Left kidney (tissue), 1 donor: ENCODE measurements at regions not wholly inside any gene's neighbourhood (a gene's known extent, or its start where the extent isn't known, plus 50 kb on each side); places are given as distances from the start of the nearest gene placed in this dataset.
A peak's percentile ranks its signal among the peaks of the same experiment; 100 is the strongest.

ENCODE experiments used
- DNase-seq: peaks from one replicate; pipeline ENCODE4 v3.0.0-alpha.2; 2013

DNA sequence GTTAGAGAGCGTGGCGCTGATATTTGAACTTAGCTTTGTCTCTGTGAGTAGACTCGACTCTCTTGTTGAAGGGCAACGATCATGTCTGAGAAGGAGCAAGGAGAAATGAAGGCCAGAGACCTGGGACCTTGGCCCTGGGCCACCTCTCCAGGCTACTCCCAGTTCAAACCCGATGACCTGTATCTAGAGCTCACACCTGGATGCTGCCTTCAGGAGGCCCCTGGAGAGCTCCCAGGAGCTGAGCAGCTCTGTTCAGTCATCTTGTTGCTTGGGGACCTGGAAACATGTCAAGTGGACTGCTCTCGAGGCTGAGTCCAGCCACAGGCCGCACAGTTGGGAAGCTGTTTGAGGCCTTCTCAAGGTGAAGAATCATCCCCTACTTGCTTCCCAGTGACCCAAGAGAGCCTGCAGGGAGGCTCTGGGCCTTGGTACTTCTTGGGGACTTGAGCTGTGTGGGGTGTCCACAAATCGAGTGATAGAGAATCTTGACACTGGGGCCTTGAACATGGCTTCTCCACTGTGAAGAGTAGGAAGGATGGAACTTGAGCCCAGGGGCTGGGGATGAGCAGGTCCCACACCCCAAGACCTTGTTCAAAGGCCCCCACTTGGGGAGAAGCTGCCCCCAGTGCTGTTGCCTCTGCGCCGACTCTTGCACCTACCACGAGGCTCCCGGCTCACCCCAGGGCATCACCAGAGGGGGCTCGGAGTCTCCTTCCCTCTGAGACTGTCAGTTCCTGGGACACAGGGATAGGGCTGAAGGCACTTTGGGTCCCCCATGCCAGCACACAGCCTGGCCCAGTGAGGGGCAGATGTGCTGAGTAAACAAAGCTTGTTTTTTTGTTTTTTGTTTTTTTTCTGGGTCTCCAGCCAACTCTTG lies 112.1 kb downstream of the IRX5 start:
- DNase-seq = no peak

DNA sequence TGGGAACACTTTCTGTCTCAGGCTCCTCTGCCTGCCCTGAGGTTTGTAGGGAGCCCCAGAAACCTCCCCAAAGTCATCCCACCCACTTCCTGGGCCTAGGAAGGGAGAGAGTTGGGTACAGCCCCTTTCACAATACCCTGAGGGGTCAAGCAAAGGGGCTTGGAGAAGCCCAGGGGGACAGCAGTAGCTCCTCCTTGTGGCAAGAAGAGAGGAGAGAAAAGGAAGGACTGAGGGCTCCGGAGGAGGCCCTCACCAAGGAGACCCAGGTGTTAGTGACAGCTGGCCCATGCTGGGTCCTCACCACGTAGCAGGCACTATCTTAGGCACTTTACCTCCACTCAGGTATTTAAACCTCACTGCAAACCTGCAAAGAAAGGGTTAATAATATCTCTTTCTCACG lies 112.8 kb downstream of the IRX5 start:
- DNase-seq = no peak

DNA sequence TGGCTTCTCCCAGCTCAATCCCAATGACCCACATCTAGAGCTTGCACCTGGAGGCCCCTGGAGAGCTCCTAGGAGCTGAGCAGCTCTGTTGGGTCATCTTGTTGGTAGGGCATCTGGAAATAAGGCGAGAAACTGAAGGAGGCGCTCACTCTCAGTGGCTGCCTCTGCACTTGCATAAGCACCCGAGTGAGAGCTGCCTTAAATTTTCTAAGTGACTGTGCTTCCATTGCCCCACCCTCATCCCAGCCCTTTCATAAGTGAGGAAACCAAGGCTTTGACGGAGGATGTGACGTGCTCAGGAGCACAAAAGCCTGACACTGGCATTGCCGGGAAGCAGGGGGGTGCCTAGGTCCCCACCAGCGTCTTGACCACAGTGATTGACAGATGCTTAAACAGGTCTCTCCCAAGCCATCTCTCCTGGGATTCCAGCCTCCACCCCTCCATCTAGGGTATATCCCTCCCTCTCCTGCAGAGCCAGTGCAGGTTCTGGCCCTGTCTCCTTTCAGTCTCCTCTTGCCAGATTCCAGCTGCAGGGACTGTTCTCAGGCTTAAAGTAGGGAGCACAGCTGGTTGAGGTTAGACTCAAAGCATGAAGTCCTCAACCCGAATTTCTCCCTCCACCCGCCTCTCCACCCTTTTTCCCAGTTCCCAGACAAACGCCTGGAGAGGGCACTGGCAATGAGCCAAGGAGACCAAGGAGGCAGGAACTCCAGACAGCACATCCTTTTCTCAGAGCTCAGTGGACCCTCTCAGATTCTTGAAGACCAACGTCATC lies 113.7 kb downstream of the IRX5 start:
- no peak for DNase-seq

GRCh38 chr16:55045329-55045728 lies 114.7 kb downstream of the IRX5 start:
- DNase-seq = no peak

GRCh38 chr16:55045756-55046460 lies 115.2 kb downstream of the IRX5 start:
- DNase-seq = no peak

- no peak for DNase-seq
Measured at GRCh38 chr16:55046513-55046912, 115.8 kb downstream of the IRX5 start.

GRCh38 chr16:55046916-55047315 lies 116.3 kb downstream of the IRX5 start:
- no peak for DNase-seq

DNA sequence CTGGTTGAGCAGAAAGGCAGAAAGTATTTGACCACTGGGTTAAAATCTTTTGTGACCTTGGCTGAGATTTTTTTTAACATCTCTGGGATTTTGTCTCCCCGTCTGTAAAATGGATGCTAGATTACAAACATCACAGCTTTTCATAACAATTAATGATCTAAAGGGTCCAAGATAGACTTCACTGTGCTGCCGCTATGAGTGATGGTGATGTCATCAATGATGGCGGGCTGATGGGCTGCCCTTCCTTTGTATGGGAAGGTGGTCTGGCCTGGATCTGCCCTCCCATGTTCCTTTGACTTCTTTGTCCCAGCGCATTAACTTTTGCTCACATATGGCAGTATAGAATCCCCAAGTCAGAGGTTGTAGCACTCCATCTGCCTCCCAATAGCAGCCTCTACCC lies 116.7 kb downstream of the IRX5 start:
- DNase-seq = no peak

DNA sequence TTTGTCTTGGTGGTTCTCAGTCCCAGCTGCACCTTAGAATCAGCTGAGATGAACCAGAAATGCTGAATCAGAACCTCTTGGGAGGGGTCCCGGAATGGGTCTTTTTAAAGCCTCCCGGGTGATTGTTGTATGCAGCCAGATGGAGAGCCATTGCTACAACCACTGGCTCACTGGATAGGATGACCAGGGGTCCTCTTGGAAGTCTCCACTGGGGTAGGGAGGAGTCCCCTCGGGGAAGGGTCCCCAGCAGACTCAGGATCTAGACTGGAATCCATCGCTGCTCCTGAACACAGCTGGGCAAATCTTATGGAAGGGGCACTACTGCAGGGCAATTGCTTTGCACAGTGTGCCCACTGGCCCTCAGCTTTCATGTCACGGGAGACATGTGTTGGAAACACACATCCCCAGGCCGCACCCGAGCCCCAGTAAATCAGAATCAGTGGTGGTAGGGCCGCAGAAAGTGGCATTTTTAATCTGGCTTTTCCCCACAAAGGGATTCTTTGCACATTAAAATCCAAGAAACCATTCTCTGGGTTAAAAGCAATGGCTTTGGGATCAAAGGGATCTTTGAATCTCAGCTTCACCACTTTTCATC lies 117.3 kb downstream of the IRX5 start:
- no peak for DNase-seq

GRCh38 chr16:55048745-55049144 lies 118.1 kb downstream of the IRX5 start:
- DNase-seq = no peak

DNA sequence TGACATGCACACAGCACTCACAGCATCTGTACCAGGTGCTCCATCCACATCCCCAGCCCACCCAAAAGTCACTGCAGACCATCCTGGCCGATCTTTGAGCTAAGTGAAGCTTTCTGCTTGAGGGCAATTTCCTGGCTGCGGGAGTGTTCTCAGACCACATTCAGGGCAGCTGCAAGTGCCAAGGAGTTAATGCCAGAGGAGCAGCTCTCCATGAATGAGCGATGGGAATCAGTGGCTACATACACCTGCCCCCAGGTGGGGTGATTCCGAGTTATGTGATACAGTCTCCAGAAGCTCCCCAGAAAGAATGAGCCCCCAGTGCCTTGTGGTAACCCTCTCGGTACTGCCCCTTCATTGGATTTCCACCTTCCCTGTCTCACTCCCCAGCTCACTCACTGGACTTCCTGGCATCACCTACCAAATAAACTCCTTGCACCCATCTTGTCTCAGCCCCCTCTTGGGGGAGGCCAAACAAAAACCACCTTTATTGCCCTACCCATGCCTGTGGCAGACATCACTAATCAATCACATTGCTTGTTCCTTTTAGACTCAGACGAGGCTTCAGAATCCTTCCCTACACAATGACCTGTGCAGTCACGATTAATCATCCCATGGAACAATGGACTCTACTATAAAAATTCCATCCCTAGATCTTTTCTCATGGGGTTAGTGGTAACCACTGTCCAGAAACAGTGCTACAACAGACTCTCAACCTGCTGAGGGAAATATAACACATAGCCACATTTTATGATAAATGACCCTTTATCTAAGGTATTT lies 121.1 kb downstream of the IRX5 start:
- DNase-seq = no peak

GRCh38 chr16:55052348-55052734 lies 121.7 kb downstream of the IRX5 start:
- DNase-seq = no peak

- DNase-seq = no peak
Measured at GRCh38 chr16:55052741-55053415, 122.2 kb downstream of the IRX5 start.

- DNase-seq = no peak
Measured at GRCh38 chr16:55055262-55055661, 124.6 kb downstream of the IRX5 start.

DNA sequence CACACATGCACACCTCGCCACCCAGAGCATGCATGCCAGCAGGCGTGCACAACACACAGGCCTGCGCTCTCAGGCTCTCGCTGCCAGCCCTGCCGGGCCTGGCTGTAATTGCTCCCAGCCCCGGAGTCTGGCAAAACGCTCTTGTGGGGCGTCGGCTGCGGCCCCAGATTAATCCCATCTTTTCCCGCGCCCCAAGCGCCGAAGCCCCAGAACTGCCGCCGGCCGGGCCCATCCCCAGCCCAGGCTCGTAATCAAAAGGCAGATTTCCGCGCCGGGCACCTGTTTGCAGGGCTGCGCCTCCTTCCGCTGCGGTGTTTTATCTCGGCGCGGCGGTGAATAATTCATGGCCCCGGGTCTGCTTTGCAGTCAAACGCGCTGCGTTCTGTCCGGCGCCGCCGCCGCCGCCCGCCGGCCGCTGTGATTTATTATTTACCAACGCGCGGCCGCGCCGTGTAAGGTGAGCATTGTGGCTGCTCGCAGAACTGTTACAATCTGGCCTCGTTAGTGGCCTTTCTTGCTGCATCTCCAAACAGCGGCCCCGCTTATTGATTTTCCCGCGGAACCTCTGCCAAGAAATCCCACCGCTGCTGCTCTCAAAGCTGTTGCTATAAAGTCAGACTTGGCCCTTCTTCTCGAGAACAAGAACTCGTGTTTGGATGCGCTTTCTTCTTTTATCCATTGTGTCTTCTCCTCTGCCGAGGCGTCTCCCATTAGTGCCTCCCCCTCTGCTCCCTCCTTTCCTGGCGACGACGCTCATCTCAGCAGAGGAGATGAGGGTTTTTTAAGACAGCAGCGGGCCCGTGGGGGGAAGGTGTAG lies 126.1 kb downstream of the IRX5 start:
- peak; percentile 50 for DNase-seq

DNA sequence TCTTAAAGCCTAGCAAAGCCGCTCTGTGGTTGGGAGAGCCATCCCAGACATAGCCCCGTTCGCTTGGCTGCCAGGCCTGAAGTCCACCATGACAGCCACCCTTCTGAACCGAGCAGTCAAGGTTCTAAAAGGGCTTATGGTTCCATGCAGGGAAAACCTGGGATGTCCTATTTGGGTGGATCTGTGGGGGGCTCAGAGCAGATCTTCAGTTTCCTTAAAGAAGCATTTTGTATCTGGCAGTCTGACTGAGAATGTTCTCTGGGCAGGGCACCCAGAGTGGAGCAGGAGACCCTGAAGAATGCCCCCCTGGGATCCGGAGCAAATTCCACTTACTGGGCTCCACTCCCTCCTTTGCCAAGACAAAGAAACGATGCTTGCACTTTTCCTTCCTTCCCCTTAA lies 127.2 kb downstream of the IRX5 start:
- no peak for DNase-seq

GRCh38 chr16:55058576-55058975 lies 127.9 kb downstream of the IRX5 start:
- DNase-seq = no peak

DNA sequence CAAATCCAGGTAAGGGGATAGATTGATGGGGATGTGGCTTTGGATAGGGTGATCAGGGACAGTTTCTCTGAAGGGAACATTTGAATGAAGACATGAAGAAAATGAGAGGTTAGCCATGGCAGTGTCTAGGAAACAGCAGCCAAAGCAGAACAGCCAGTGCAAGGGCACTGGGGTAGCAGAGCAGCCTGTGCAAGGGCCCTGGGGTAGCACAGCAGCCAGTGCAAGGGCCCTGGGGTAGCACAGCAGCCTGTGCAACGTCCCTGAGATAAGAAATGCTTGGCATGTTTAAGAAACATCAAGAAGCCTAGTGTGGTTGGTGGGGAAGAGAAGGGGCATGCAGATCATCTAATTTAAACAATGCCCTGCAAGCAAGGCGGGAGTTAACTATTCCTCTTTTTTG lies 128.5 kb downstream of the IRX5 start:
- no peak for DNase-seq

GRCh38 chr16:55061126-55061525 lies 130.5 kb downstream of the IRX5 start:
- no peak for DNase-seq

DNA sequence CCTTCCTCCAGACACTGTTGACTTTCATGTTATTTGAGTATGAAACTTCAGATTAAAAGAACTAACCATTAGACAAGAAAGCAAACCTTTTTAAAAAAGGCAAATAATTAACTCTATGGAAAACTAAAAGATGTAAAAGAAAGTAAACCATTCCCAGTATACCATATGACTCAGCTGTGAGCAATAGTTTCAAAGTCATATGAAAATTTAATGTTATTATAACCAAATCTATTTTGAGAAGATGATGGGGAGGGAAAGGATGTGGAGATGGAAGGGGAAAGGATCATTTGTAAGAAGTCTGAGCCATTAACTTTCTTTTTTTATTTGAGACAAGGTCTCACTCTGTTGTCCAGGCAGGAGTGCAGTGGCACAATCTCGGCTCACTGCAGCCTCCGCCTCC lies 131.8 kb downstream of the IRX5 start:
- DNase-seq = no peak
